Lower lobe of right lung (tissue), 2 donors: ENCODE measurements at regions not wholly inside any gene's neighbourhood (a gene's known extent, or its start where the extent isn't known, plus 50 kb on each side); places are given as distances from the start of the nearest gene placed in this dataset.
"Not testable (repeated sequence)": the region's sequence is repeated elsewhere in the genome, so short reads cannot be mapped to it uniquely, and the experiment has no call there.

Experiments used
- ATAC-seq, 2 donors: fragments of 200-7000 bp; cut with Tn5 transposase; one replicate each; pipeline ENCODE4 v1.9.1; 2020 to 2022; ENCODE audit warnings: mild to moderate bottlenecking in 2 of 2, moderate library complexity in 2 of 2
- DNase-seq: peaks from one replicate; pipeline ENCODE4 v3.0.0-alpha.2; 2020
- H3K27ac ChIP-seq: fragments of 200-600 bp; one replicate; pipeline ENCODE4 v1.8.0; 2022
- H3K27me3 ChIP-seq: fragments of 200-600 bp; one replicate; pipeline ENCODE4 v1.8.0; 2022; ENCODE audit warnings: low read depth
- H3K36me3 ChIP-seq: fragments of 200-600 bp; one replicate; pipeline ENCODE4 v1.8.0; 2022; ENCODE audit warnings: mild to moderate bottlenecking
- H3K4me1 ChIP-seq: fragments of 200-600 bp; one replicate; pipeline ENCODE4 v1.8.0; 2022
- H3K4me3 ChIP-seq: fragments of 200-600 bp; one replicate; pipeline ENCODE4 v1.8.0; 2022; ENCODE audit warnings: mild to moderate bottlenecking
- H3K9me3 ChIP-seq: fragments of 200-600 bp; one replicate; pipeline ENCODE4 v1.8.0; 2022
- intact Hi-C: fragments of 100-400 bp; cut with DNase I; formaldehyde crosslinking; loops from one replicate; pipeline ENCODE4 v1.11.0; 2022
- TF ChIP-seq, protein P1 (sequence below): fragments of 200-600 bp; IDR thresholded peaks from one replicate; pipeline ENCODE4 v1.8.0; 2022; ENCODE audit warnings: antibody characterized with exemption, mild to moderate bottlenecking
- donor health status: DM: no; HTN: yes; CAD: no; lungs with severe emphysema.

DNA sequence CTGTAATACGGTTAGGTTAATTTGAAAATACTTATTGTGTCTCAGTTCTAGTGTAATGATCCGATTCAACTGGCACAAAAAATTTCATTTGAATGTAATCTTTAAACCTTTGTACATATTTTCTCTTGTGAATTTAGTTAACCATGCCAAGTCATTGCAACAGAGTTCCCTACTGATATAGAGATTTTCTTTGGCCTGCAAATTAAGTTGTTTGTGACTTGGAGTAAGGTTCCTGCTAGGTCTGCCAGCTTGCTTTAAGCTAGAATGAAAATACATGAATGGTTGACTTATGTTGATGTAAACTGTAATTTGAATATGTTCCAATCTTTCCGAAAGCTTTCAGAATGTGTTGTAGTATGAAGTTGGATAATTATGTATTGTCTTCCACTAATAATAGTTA lies 1004.1 kb upstream of the EDIL3 start:
- ATAC-seq (no peak), DNase-seq (no peak)
- Histone ChIP-seq H3K4me3 (no peak overlapping the region), H3K27ac (no peak overlapping the region), H3K27me3 (no peaks in the 10 kb centered on the region), H3K4me1 (no peaks in the 10 kb centered on the region), H3K9me3 (no peaks in the 10 kb centered on the region), H3K36me3 (no peaks in the 10 kb centered on the region)
- TF ChIP-seq, protein P1, sequence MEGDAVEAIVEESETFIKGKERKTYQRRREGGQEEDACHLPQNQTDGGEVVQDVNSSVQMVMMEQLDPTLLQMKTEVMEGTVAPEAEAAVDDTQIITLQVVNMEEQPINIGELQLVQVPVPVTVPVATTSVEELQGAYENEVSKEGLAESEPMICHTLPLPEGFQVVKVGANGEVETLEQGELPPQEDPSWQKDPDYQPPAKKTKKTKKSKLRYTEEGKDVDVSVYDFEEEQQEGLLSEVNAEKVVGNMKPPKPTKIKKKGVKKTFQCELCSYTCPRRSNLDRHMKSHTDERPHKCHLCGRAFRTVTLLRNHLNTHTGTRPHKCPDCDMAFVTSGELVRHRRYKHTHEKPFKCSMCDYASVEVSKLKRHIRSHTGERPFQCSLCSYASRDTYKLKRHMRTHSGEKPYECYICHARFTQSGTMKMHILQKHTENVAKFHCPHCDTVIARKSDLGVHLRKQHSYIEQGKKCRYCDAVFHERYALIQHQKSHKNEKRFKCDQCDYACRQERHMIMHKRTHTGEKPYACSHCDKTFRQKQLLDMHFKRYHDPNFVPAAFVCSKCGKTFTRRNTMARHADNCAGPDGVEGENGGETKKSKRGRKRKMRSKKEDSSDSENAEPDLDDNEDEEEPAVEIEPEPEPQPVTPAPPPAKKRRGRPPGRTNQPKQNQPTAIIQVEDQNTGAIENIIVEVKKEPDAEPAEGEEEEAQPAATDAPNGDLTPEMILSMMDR: no peak
- intact Hi-C loops: no loop called here

DNA sequence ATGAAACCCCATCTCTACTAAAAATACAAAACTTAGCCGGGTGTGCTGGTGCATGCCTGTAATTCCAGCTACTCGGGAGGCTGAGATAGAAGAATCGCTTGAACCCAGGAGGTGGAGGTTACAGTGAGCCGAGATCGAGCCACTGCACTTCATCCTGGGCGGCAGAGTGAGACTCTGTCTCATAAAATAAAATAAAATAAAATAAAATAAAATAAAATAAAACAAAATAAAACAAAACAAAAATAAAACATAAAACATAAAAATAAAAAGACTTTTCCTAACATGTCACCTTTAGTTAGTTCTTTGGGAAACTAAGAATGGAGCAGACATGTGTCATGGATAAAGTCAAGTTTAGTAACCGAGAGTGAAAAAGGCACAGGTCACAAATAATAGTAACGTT lies 1007.6 kb upstream of the EDIL3 start:
- H3K36me3 ChIP-seq, DNase-seq, intact Hi-C loops, H3K27ac ChIP-seq, H3K4me3 ChIP-seq, H3K9me3 ChIP-seq, H3K27me3 ChIP-seq, H3K4me1 ChIP-seq, ATAC-seq: not testable (repeated sequence)

DNA sequence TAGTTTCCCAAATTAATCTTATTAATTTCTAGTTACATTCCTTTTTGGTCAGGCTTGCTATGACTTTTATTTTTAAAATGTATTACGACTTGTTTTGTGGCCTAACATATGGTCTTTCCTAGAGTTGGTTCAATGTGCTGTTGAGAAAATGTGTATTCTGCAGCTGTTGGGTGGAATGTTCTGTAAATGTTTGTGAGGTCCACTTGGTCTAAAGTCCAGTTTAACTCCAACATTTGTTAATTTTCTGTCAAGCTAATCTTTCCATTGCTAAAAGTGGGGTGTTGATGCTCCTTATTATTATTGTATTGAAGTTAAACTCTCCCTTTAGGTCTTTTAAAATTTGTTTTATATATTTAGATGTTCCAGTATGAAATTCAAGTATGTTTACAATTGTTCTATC lies 1010.8 kb upstream of the EDIL3 start:
- Histone ChIP-seq H3K27me3 (no peaks in the 10 kb centered on the region), H3K9me3 (no peaks in the 10 kb centered on the region), H3K4me3 (no peak overlapping the region), H3K36me3 (no peaks in the 10 kb centered on the region), H3K27ac (no peak overlapping the region), H3K4me1 (no peaks in the 10 kb centered on the region)
- TF ChIP-seq, protein P1: no peak
- intact Hi-C loops: no loop called here
- no peak for ATAC-seq
- DNase-seq: no peak

DNA sequence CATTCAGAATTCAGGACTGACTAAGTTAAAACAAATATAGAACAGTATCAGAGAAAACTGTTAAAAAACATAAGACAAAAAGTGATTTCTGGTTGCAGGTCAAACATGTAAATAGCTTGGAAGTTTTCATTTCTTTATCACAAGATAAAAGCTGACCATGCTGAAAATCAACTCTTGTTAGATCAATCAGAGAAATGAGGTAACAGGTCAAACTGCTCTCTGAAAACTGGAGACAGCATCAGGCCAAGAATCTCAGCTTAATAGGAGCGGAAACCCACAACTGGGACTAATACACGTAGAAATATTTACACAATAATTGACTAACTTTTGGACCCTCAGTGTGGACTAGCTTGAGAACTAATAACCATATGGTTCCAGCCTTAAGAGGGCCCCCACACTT lies 1012.8 kb upstream of the EDIL3 start:
- no peaks in the 10 kb centered on the region for H3K9me3 ChIP-seq

DNA sequence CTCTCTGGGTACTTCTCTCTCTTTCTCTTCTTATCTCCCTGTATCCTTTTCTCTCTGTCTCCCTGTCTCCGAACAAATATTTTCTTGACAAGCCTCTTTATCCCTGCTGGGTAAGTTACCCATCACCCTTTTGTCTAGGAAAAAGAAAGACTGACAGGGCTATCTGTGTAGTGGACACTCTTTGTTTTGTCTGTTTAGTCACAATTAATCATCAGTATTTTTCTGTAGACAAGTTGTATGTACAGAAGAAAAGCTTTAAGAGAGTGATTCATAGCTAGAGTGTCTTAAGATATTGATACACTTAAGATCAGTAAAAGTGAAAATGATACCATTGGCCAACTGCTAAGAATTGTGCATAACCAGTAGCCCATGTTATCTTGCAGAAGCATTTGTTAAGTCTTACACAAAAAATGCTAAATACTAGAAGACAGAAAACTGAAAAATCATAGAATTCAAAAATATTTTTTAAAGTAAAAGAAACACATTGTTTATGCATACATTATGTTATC lies 1043.8 kb upstream of the EDIL3 start:
- TF ChIP-seq, protein P1: no peak
- intact Hi-C loops: no loop called here

More for the DNA sequence above, 1012.8 kb upstream of the EDIL3 start:
- Histone ChIP-seq H3K27me3 (no peaks in the 10 kb centered on the region), H3K4me1 (no peaks in the 10 kb centered on the region), H3K4me3 (no peak overlapping the region), H3K36me3 (no peaks in the 10 kb centered on the region), H3K27ac (no peak overlapping the region)
- ATAC-seq (no peak), DNase-seq (no peak)
- TF ChIP-seq, protein P1: no peak
- intact Hi-C loops: no loop called here

DNA sequence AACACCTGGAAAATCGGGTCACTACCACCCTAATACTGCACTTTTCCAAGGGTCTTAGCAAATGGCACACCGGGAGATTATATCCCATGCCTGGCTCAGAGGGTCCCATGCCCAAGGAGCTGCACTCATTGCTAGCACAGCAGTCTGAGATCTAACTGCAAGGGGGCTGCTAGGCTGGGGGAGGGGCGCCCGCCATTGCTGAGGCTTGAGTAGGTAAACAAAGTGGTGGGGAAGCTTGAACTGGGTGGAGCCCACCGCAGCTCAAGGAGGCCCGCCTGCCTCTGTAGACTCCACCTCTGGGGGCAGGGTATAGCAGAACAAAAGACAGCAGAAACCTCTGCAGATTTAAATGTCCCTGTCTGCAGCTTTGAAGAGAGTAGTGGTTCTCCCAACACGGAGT lies 1047.0 kb upstream of the EDIL3 start:
- DNase-seq, ATAC-seq, H3K4me1 ChIP-seq, H3K4me3 ChIP-seq, H3K27me3 ChIP-seq, H3K9me3 ChIP-seq, H3K36me3 ChIP-seq, intact Hi-C loops, H3K27ac ChIP-seq: not testable (repeated sequence)

More for the DNA sequence above, 1043.8 kb upstream of the EDIL3 start:
- no peaks in the 10 kb centered on the region for H3K4me1 ChIP-seq
- no peaks in the 10 kb centered on the region for H3K27me3 ChIP-seq
- DNase-seq (no peak), ATAC-seq (no peak)
- H3K9me3 ChIP-seq: no peaks in the 10 kb centered on the region
- no peak overlapping the region for H3K4me3 ChIP-seq
- no peaks in the 10 kb centered on the region for H3K36me3 ChIP-seq
- no peak overlapping the region for H3K27ac ChIP-seq

DNA sequence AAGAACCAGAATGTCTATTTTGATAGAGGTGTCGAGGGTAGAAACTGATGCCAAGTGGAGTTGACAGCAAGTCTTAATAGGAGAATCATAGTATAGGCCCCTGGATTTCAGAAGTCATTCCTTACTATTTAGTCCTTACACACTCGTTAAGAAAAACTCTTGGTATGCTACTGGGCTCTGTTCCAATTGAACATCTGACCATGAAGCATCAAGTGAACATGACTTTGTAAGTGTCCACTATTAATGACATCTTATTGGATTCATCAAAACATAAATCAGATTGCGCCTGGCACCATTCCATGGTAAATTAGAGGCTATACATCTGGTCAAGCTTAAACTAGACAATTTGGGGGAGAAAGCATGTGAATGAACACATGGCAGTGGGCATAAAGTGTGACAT lies 1056.5 kb upstream of the EDIL3 start:
- DNase-seq (no peak), ATAC-seq (no peak)
- TF ChIP-seq, protein P1: no peak
- intact Hi-C loops: no loop called here
- Histone ChIP-seq H3K27ac (no peak overlapping the region), H3K27me3 (no peaks in the 10 kb centered on the region), H3K4me1 (no peaks in the 10 kb centered on the region), H3K9me3 (no peaks in the 10 kb centered on the region), H3K36me3 (no peaks in the 10 kb centered on the region), H3K4me3 (no peak overlapping the region)
